ENCODE measurements at regions not wholly inside any gene's neighbourhood (a gene's known extent, or its start where the extent isn't known, plus 50 kb on each side); places are given as distances from the start of the nearest gene placed in this dataset.

GRCh38 chr5:5965132-5965531 lies 413.2 kb downstream of the MED10 start (continued):
- TF ChIP-seq ZSCAN18 (CRISPR knock-in tag; IDR thresholded peaks at IDR 0.05) (no peak), JUN (CRISPR knock-in tag; IDR thresholded peaks at IDR 0.05) (no peak), FOXJ3 (CRISPR knock-in tag; IDR thresholded peaks at IDR 0.05; ENCODE audit: borderline replicate concordance) (no peak), ZNF219 (CRISPR knock-in tag; IDR thresholded peaks at IDR 0.05; ENCODE audit: borderline replicate concordance) (no peak), MLX (CRISPR knock-in tag; IDR thresholded peaks at IDR 0.05) (no peak), ZBTB43 (CRISPR knock-in tag; IDR thresholded peaks at IDR 0.05) (no peak), SMAD3 (CRISPR knock-in tag; IDR thresholded peaks at IDR 0.05; ENCODE audit: borderline replicate concordance) (no peak), KAT7 (CRISPR knock-in tag; IDR thresholded peaks at IDR 0.05; ENCODE audit: borderline replicate concordance) (no peak), IRF2 (CRISPR knock-in tag; IDR thresholded peaks at IDR 0.05; ENCODE audit: borderline replicate concordance, low read depth) (no peak), ERG (CRISPR knock-in tag; IDR thresholded peaks at IDR 0.05) (no peak), CREM (CRISPR knock-in tag; IDR thresholded peaks at IDR 0.05) (no peak), ZNF671 (CRISPR knock-in tag; IDR thresholded peaks at IDR 0.05) (no peak), E2F1 (CRISPR knock-in tag; IDR thresholded peaks at IDR 0.05) (no peak), AFF4 (CRISPR knock-in tag; IDR thresholded peaks at IDR 0.05; ENCODE audit: borderline replicate concordance) (no peak)

- no peak for TF ChIP-seq JAZF1 (CRISPR knock-in tag; IDR thresholded peaks at IDR 0.05)
- Mint-ChIP-seq H3K4me1 (no peaks in the 10 kb centered on the region), H3K27ac (no peak overlapping the region), H3K4me3 (no peak overlapping the region), H3K9me3 (peaks cover 39% of the 10 kb centered on the region), H3K36me3 (peaks cover 13% of the 10 kb centered on the region), H3K27me3 (ENCODE audit: low read depth) (peaks cover 7% of the 10 kb centered on the region)
- CTCF ChIA-PET: no interaction called here
- DNase-seq (ENCODE audit: low spot score) (no peak), ATAC-seq (no peak)
- POLR2A ChIA-PET: no interaction called here
Observed at GRCh38 chr5:5964347-5964746, 414.0 kb downstream of the MED10 start.
